Esophagus squamous epithelium (tissue), 4 donors: ENCODE measurements at regions not wholly inside any gene's neighbourhood (a gene's known extent, or its start where the extent isn't known, plus 50 kb on each side); places are given as distances from the start of the nearest gene placed in this dataset.

Experiments
- POLR2A ChIP-seq, 4 donors: fragments of 450-650 bp; IDR thresholded peaks; one replicate each; pipeline ENCODE4 v1.6.1; 2017; ENCODE audit warnings: antibody characterized with exemption in 4 of 4, mild to moderate bottlenecking in 4 of 4, moderate library complexity in 3 of 4
- TF ChIP-seq, protein P1 (sequence below), 6 experiments: fragments of 450-650 bp in 4 of 6; fragments of 200-600 bp in 2 of 6; sonication (generic) in 2 of 6; IDR thresholded peaks; one replicate each; pipeline ENCODE4 v1.5.1; 2016 to 2019; ENCODE audit warnings: antibody characterized with exemption in 6 of 6, mild to moderate bottlenecking in 4 of 6, moderate library complexity in 4 of 6

DNA sequence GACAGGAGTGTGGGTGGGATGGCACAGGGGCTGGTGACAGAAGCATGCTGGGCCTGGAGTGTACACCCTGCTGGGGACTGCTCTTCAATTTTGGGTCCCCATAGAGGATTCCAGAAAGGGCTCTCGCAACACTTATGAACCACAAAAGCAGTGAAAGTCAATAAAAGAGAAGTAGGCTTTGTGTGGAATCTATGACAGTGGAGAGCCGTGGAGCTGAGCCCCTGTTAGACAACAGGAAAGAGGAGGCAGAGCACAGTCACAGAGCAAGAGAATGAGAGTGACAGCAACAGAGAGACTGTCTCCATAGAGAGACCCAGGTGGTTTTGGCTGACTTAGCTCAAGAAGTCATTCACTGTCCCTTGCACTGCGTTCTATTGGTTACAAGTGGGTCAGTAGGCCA is 135.1 kb upstream of the ATP6AP2 start:
- TF ChIP-seq, protein P1, sequence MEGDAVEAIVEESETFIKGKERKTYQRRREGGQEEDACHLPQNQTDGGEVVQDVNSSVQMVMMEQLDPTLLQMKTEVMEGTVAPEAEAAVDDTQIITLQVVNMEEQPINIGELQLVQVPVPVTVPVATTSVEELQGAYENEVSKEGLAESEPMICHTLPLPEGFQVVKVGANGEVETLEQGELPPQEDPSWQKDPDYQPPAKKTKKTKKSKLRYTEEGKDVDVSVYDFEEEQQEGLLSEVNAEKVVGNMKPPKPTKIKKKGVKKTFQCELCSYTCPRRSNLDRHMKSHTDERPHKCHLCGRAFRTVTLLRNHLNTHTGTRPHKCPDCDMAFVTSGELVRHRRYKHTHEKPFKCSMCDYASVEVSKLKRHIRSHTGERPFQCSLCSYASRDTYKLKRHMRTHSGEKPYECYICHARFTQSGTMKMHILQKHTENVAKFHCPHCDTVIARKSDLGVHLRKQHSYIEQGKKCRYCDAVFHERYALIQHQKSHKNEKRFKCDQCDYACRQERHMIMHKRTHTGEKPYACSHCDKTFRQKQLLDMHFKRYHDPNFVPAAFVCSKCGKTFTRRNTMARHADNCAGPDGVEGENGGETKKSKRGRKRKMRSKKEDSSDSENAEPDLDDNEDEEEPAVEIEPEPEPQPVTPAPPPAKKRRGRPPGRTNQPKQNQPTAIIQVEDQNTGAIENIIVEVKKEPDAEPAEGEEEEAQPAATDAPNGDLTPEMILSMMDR (IDR thresholded peaks at IDR 0.05), result no peak
- TF ChIP-seq POLR2A (IDR thresholded peaks at IDR 0.05), result no peak
